Spleen (tissue), 7 donors: ENCODE measurements at regions not wholly inside any gene's neighbourhood (a gene's known extent, or its start where the extent isn't known, plus 50 kb on each side); places are given as distances from the start of the nearest gene placed in this dataset.

Experiments used
- CTCF ChIP-seq, 11 experiments: fragments of 200-600 bp in 7 of 11; fragments of 450-650 bp in 4 of 11; sonication (generic) in 4 of 11; IDR thresholded peaks in 8 of 11; conservative IDR thresholded peaks in 3 of 11; 1 replicate in 7 of 11; 2 replicates in 4 of 11; pipeline versions ENCODE4 v1.4.0 to v1.8.0; 2016 to 2021; ENCODE audit warnings: antibody characterized with exemption in 11 of 11, inconsistent platforms in 4 of 11, mild to moderate bottlenecking in 1 of 11
- POLR2A ChIP-seq, 3 donors: fragments of 450-650 bp; IDR thresholded peaks; one replicate each; pipeline ENCODE4 v1.5.1; 2017; ENCODE audit warnings: antibody characterized with exemption in 3 of 3, mild to moderate bottlenecking in 1 of 3
- POLR2AphosphoS5 ChIP-seq, 3 donors: sonication (generic); formaldehyde crosslinking; IDR thresholded peaks; one replicate each; pipeline ENCODE4 v1.5.1; 2017; ENCODE audit warnings: antibody characterized with exemption in 3 of 3
- donor health status: DM: no; HTN: no; CAD: no; lungs with moderate emphysema.
- donor health status: DM: no; HTN: no; CAD: no.
- donor health status: DM: no; HTN: no; CAD: no.

- no peak for TF ChIP-seq CTCF (IDR thresholded peaks at IDR 0.05 in 8 of 11, conservative IDR thresholded peaks at IDR 0.05 in 3 of 11)
- TF ChIP-seq POLR2A (IDR thresholded peaks at IDR 0.05) = no peak
- no peak for TF ChIP-seq POLR2AphosphoS5 (IDR thresholded peaks at IDR 0.05)
These were observed 532.1 kb upstream of the NR5A2 start for GRCh38 chr1:199495432-199495831.
